Stomach (tissue), 8 donors: ENCODE measurements at regions not wholly inside any gene's neighbourhood (a gene's known extent, or its start where the extent isn't known, plus 50 kb on each side); places are given as distances from the start of the nearest gene placed in this dataset.

Experiments
- DNase-seq, 2 donors: peaks; one replicate each; pipeline versions ENCODE4 v3.0.0 to v3.0.0-alpha.2; 2013 to 2019
- H3K27ac ChIP-seq, 5 donors: fragments of 200-600 bp in 4 of 5; sonication (generic) in 4 of 5; one replicate each; pipeline ENCODE4 v1.5.1; 2013 to 2019; ENCODE audit warnings: mild to moderate bottlenecking in 1 of 5, moderate library complexity in 1 of 5
- H3K27me3 ChIP-seq, 3 donors: fragments of 200-600 bp; sonication (generic); one replicate each; pipeline ENCODE4 v1.5.1; 2017 to 2019; ENCODE audit warnings: mixed run types in 1 of 3
- H3K36me3 ChIP-seq, 4 donors: fragments of 200-600 bp; sonication (generic); 1 replicate in 3 of 4; 2 replicates in 1 of 4; pipeline ENCODE4 v1.5.1; 2016 to 2019
- H3K4me1 ChIP-seq, 4 donors: fragments of 200-600 bp; sonication (generic); one replicate each; pipeline ENCODE4 v1.5.1; 2016 to 2019
- H3K4me3 ChIP-seq, 4 donors: fragments of 200-600 bp; sonication (generic) in 3 of 4; one replicate each; pipeline ENCODE4 v1.5.1; 2016 to 2019; ENCODE audit warnings: mild to moderate bottlenecking in 1 of 4
- H3K9me3 ChIP-seq, 4 donors: fragments of 200-600 bp; sonication (generic); one replicate each; pipeline ENCODE4 v1.5.1; 2016 to 2019
- EP300 ChIP-seq: sonication (generic); formaldehyde crosslinking; IDR thresholded peaks from one replicate; pipeline ENCODE4 v1.6.1; 2017; ENCODE audit warnings: antibody characterized with exemption
- POLR2A ChIP-seq, 4 donors: fragments of 450-650 bp; IDR thresholded peaks; one replicate each; pipeline ENCODE4 v1.6.1; 2016; ENCODE audit warnings: antibody characterized with exemption in 4 of 4, control low read depth in 2 of 4, mild to moderate bottlenecking in 1 of 4, moderate library complexity in 1 of 4
- POLR2AphosphoS5 ChIP-seq, 3 donors: sonication (generic); formaldehyde crosslinking; IDR thresholded peaks; one replicate each; pipeline ENCODE4 v1.6.1; 2016; ENCODE audit warnings: antibody characterized with exemption in 3 of 3
- WGBS, 5 donors: extraction: QIAGEN DNeasy Blood & Tissue Kit in 3 of 5; methylation state at CpG; one replicate each; pipeline versions ENCODE4 v1.1.5 to v1.1.7; 2013 to 2018; 5-methylcytosine and 5-hydroxymethylcytosine counted together
- intact Hi-C: fragments of 100-400 bp; cut with DNase I; formaldehyde crosslinking; loops from one replicate; pipeline ENCODE4 v1.15.1; 2023; ENCODE audit warnings: low total_unique reads
- TF ChIP-seq, protein P1 (sequence below), 7 experiments: fragments of 450-650 bp in 4 of 7; fragments of 200-600 bp in 3 of 7; sonication (generic) in 3 of 7; IDR thresholded peaks; one replicate each; pipeline ENCODE4 v1.5.1; 2016 to 2019; ENCODE audit warnings: antibody characterized with exemption in 7 of 7, control low read depth in 2 of 7, mild to moderate bottlenecking in 1 of 7
- donor health status: healthy with polysubstance abuse.
- donor health status: Bipolar disorder and iron deficiency.
- donor health status: healthy.

DNA sequence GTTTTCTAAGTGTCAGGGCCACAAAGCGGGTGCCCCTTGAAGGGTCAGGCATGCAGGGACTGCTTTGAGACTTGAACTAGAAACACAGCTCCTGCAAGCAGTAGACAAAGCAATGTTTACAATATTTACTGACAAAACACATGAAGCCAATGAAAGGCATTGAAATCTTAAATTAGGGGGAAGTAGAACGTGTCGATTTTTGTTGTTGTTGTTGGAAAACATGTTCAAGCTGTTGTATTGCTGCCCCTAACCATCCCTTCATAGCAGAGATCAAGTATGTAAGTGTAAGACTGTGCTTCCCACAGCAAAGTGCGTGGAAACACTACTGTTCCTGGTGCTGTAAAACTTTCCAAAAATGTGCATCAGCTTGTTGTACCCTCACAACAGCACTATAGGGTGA, 131.6 kb upstream of the MGMT start:
- H3K9me3 ChIP-seq = no peaks in the 10 kb centered on the region
- 78 to 83% (median 80%) methylated on average over 4 of the region's 4 CpGs for WGBS, 5 donors
- H3K36me3 ChIP-seq = no peaks in the 10 kb centered on the region
- intact Hi-C loops = no loop called here
- peaks cover 0 to 34% (median 0%) of the 10 kb centered on the region in 3 donors for H3K27me3 ChIP-seq
- no peak overlapping the region for H3K27ac ChIP-seq
- DNase-seq = no peak
- TF ChIP-seq, protein P1, sequence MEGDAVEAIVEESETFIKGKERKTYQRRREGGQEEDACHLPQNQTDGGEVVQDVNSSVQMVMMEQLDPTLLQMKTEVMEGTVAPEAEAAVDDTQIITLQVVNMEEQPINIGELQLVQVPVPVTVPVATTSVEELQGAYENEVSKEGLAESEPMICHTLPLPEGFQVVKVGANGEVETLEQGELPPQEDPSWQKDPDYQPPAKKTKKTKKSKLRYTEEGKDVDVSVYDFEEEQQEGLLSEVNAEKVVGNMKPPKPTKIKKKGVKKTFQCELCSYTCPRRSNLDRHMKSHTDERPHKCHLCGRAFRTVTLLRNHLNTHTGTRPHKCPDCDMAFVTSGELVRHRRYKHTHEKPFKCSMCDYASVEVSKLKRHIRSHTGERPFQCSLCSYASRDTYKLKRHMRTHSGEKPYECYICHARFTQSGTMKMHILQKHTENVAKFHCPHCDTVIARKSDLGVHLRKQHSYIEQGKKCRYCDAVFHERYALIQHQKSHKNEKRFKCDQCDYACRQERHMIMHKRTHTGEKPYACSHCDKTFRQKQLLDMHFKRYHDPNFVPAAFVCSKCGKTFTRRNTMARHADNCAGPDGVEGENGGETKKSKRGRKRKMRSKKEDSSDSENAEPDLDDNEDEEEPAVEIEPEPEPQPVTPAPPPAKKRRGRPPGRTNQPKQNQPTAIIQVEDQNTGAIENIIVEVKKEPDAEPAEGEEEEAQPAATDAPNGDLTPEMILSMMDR (IDR thresholded peaks at IDR 0.05) = no peak
- no peak for TF ChIP-seq EP300
- TF ChIP-seq POLR2AphosphoS5 (IDR thresholded peaks at IDR 0.05) = no peak
- no peak for TF ChIP-seq POLR2A (IDR thresholded peaks at IDR 0.05)
- H3K4me3 ChIP-seq = no peak overlapping the region
- H3K4me1 ChIP-seq = no peaks in the 10 kb centered on the region

DNA sequence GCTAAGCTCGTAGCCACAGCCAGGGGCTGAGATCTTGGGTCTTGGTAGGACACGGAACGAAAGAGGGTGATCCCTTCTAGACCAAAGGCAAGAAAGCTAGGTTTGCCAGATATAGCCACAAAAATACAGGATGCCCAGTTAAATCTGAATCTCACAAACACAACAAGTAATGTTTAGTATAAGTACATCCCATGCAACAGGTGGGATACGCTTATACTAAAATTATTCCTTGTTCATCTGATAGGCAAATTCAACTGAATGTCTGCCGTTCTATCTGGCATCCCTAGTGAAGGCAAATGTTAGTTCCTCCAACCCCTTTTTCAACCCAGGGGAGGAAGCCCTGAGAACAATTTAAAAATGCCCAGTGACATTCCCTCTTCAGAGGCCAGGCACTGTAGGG, 131.1 kb upstream of the MGMT start:
- no peak for TF ChIP-seq POLR2AphosphoS5 (IDR thresholded peaks at IDR 0.05)
- no peak for TF ChIP-seq POLR2A (IDR thresholded peaks at IDR 0.05)
- TF ChIP-seq, protein P1 (IDR thresholded peaks at IDR 0.05) = no peak
- no peak for TF ChIP-seq EP300
- Histone ChIP-seq H3K4me3 (no peak overlapping the region), H3K4me1 (no peaks in the 10 kb centered on the region), H3K27ac (no peak overlapping the region), H3K36me3 (no peaks in the 10 kb centered on the region), H3K9me3 (no peaks in the 10 kb centered on the region), H3K27me3 (peaks cover 0 to 35% (median 0%) of the 10 kb centered on the region in 3 donors)
- no peak for DNase-seq
- WGBS, 5 donors = 87 to 92% (median 91%) methylated on average over 5 of the region's 5 CpGs
- intact Hi-C loops = no loop called here

DNA sequence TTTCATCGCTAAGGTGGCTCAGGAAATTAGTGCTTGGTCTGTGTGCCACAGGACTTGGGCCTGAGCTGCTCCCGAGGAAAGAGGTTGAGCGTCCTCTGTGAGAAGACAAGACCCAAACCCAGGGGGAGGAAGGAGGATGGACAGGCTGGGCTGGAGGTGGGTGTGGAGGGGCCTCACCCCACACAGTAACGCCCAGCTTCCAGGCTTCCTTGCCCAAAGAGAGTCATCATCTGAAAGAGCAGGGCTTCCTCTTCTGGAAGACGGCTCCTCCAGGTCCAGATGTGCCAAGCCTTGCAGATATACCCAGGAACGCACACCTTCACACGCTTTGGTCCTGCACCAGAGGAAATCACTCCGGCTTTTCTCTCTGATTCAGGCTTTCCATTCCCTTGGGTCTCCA, 127.8 kb upstream of the MGMT start:
- H3K4me3 ChIP-seq = no peak overlapping the region
- H3K27me3 ChIP-seq = peaks cover 0 to 13% (median 0%) of the 10 kb centered on the region in 3 donors
- no peaks in the 10 kb centered on the region for H3K36me3 ChIP-seq
- intact Hi-C loops = no loop called here
- TF ChIP-seq EP300 = no peak
- TF ChIP-seq, protein P1 (IDR thresholded peaks at IDR 0.05) = no peak
- no peak for TF ChIP-seq POLR2AphosphoS5 (IDR thresholded peaks at IDR 0.05)
- no peak for TF ChIP-seq POLR2A (IDR thresholded peaks at IDR 0.05)
- 86 to 92% (median 89%) methylated on average over 5 to 8 of the region's 8 CpGs for WGBS, 5 donors
- no peaks in the 10 kb centered on the region for H3K4me1 ChIP-seq
- H3K27ac ChIP-seq = no peak overlapping the region
- DNase-seq = no peak
- H3K9me3 ChIP-seq = no peaks in the 10 kb centered on the region

DNA sequence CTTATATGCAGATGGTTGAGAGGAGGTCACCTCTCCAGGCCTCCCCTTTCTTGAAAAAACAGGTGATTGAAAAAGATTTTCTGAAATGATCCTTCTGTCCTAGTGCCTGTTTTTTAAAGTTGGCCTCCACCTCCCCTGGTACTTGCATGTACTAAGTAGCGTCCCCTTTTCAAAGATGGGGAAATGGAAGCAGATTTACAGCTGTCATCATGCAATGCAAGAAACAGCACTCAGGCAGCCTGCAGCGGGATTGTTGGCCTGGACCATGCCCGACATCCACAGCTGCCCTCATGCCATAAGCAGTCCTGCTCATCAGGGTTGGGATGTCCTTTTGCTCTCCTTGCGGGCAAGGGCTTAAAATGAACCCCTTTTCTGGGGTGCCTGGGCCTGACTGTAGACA, 127.2 kb upstream of the MGMT start:
- TF ChIP-seq, protein P1 (IDR thresholded peaks at IDR 0.05) = no peak
- no peak for TF ChIP-seq EP300
- TF ChIP-seq POLR2A (IDR thresholded peaks at IDR 0.05) = no peak
- no peak for TF ChIP-seq POLR2AphosphoS5 (IDR thresholded peaks at IDR 0.05)
- H3K4me1 ChIP-seq = no peaks in the 10 kb centered on the region
- DNase-seq = no peak
- intact Hi-C loops = no loop called here
- no peak overlapping the region for H3K4me3 ChIP-seq
- H3K27me3 ChIP-seq = peaks cover 0 to 6% (median 0%) of the 10 kb centered on the region in 3 donors
- WGBS, 5 donors = 89 to 96% (median 94%) methylated on average over 4 of the region's 4 CpGs
- H3K27ac ChIP-seq = no peak overlapping the region
- no peaks in the 10 kb centered on the region for H3K36me3 ChIP-seq
- H3K9me3 ChIP-seq = no peaks in the 10 kb centered on the region
